Progenitor cell of endocrine pancreas (in vitro differentiated cells): ENCODE measurements at regions not wholly inside any gene's neighbourhood (a gene's known extent, or its start where the extent isn't known, plus 50 kb on each side); places are given as distances from the start of the nearest gene placed in this dataset.

Experiments used
- DNase-seq: peaks from one replicate; pipeline ENCODE4 v3.0.0; 2021; ENCODE audit warnings: low spot score; ENCODE audit not compliant: unreplicated experiment
- H3K27ac Mint-ChIP-seq: 2 replicates; pipeline ENCODE4 v1.8.0; 2021; ENCODE audit warnings: mild to moderate bottlenecking, moderate library complexity, mixed read lengths
- H3K27me3 Mint-ChIP-seq: 2 replicates; pipeline ENCODE4 v1.8.0; 2021; ENCODE audit warnings: mixed read lengths
- H3K36me3 Mint-ChIP-seq: 2 replicates; pipeline ENCODE4 v1.8.0; 2022; ENCODE audit warnings: mixed read lengths; ENCODE audit not compliant: insufficient read depth
- H3K4me1 Mint-ChIP-seq: 2 replicates; pipeline ENCODE4 v1.8.0; 2021; ENCODE audit warnings: low read depth, mixed read lengths
- H3K4me3 Mint-ChIP-seq: 2 replicates; pipeline ENCODE4 v1.8.0; 2021; ENCODE audit warnings: low read depth, mild to moderate bottlenecking, moderate library complexity, mixed read lengths
- H3K9me3 Mint-ChIP-seq: 2 replicates; pipeline ENCODE4 v1.8.0; 2021; ENCODE audit warnings: low read depth, mixed read lengths
- TF ChIP-seq, protein P1 (sequence below): fragments of 200-600 bp; sonication (generic); IDR thresholded peaks from one replicate; pipeline ENCODE4 v1.5.0; 2021; ENCODE audit warnings: antibody characterized with exemption, mild to moderate bottlenecking; ENCODE audit not compliant: unreplicated experiment

DNA sequence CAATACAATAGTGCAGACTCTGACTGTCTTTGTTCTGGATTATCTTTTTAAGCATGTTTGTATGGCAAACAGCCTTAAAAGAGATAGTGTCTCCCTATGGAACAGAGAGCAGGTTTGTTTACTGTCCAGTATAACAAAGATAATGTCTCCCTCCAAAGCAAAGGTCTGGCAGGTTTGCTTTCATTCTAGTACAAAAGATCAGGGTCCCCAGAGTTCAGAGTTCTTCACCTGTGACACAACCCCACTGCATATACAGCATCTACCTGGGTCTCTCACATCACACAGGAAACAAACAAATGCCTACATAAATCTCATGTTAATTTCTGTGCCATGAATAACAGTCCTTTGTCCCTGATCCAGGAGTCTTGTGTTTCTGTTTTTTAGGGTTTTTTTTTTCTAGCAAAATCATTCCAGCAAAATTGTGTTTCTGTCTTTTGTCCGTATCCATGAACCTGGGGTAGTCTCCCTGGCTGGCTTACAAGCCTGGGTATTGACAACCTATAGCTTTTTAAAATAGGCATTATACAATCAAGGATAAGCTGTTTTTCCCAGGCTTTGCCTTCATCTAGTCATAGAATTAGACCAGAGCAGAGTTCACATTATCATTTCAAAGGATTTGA lies 89.4 kb upstream of the PTBP2 start:
- peaks cover 33% of the 10 kb centered on the region for H3K4me1 Mint-ChIP-seq
- TF ChIP-seq, protein P1, sequence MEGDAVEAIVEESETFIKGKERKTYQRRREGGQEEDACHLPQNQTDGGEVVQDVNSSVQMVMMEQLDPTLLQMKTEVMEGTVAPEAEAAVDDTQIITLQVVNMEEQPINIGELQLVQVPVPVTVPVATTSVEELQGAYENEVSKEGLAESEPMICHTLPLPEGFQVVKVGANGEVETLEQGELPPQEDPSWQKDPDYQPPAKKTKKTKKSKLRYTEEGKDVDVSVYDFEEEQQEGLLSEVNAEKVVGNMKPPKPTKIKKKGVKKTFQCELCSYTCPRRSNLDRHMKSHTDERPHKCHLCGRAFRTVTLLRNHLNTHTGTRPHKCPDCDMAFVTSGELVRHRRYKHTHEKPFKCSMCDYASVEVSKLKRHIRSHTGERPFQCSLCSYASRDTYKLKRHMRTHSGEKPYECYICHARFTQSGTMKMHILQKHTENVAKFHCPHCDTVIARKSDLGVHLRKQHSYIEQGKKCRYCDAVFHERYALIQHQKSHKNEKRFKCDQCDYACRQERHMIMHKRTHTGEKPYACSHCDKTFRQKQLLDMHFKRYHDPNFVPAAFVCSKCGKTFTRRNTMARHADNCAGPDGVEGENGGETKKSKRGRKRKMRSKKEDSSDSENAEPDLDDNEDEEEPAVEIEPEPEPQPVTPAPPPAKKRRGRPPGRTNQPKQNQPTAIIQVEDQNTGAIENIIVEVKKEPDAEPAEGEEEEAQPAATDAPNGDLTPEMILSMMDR, result no peak
- H3K27ac Mint-ChIP-seq, result peak overlapping the region; percentile 94
- H3K27me3 Mint-ChIP-seq, result no peaks in the 10 kb centered on the region
- DNase-seq, result no peak
- H3K4me3 Mint-ChIP-seq, result no peak overlapping the region
- no peaks in the 10 kb centered on the region for H3K9me3 Mint-ChIP-seq
- no peaks in the 10 kb centered on the region for H3K36me3 Mint-ChIP-seq

DNA sequence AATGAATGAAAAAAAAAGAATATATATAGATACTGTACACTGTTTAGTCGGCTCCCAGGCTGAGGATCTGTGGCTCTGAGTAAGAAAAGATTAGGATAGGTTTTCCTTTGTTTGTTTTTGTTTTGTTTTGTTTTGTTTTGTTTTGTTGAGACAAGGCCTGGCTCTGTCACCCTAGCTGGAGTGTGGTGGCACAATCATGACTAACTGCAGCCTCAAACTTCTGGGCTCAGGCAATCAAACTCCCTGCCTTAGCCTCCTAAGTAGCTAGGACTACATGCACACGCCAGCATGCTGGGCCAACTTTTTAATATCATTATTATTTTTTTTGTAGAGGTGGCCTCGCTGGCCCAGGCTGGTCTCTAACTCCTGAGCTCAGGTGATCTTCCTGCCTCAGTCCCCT lies 87.9 kb upstream of the PTBP2 start:
- H3K9me3 Mint-ChIP-seq, result no peaks in the 10 kb centered on the region
- no peak overlapping the region for H3K4me3 Mint-ChIP-seq

DNA sequence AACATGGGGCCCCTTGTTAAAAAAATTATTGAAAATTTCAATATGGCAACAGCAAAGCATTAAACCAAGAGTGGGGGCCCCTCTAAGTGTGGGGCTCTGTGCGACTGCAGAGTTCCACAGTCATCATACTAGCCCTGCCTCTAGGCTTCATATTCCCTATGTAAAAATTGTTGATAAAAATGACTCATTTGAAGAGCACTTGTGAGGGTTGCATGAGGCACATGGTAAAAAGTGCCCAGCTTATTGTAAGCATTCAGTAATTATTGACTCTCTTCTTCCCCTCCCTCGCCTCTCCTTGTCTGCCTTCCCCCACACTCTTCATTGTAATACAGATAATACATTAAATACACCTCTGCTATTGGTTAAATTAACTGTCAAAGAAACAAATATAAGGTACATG lies 86.7 kb upstream of the PTBP2 start:
- Mint-ChIP-seq H3K36me3 (no peaks in the 10 kb centered on the region), H3K4me3 (no peak overlapping the region), H3K27ac (peak overlapping the region; percentile 73), H3K4me1 (peaks cover 40% of the 10 kb centered on the region), H3K9me3 (no peaks in the 10 kb centered on the region), H3K27me3 (no peaks in the 10 kb centered on the region)
- TF ChIP-seq, protein P1, result no peak
- DNase-seq, result no peak

More for the DNA sequence above, 87.9 kb upstream of the PTBP2 start:
- Mint-ChIP-seq H3K4me1 (peaks cover 35% of the 10 kb centered on the region), H3K36me3 (no peaks in the 10 kb centered on the region), H3K27ac (peak overlapping the region; percentile 82), H3K27me3 (no peaks in the 10 kb centered on the region)
- TF ChIP-seq, protein P1, result no peak
- DNase-seq, result no peak

DNA sequence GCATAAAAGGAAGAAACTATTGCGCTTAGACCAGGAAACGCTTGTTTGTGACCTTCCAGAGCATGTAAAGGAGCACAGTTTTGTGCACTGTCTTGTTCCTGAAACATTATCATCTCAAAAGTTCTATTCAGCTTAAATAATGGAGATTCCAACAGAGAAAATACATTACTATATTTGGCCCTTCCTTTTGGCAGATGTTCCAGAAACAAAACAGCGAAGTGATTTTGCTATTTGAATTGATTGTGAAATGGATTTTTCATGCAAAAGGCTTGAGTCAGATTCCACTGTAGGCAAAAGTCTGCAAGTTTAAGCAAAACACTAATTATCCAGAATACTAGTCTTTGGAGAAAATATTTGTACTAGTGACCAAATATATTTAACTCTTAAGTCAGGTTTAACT lies 80.3 kb upstream of the PTBP2 start:
- no peaks in the 10 kb centered on the region for H3K9me3 Mint-ChIP-seq
- TF ChIP-seq, protein P1, result no peak
- H3K4me3 Mint-ChIP-seq, result no peak overlapping the region
- no peak for DNase-seq
- H3K36me3 Mint-ChIP-seq, result no peaks in the 10 kb centered on the region
- peaks cover 15% of the 10 kb centered on the region for H3K4me1 Mint-ChIP-seq
- H3K27me3 Mint-ChIP-seq, result no peaks in the 10 kb centered on the region
- H3K27ac Mint-ChIP-seq, result no peak overlapping the region

DNA sequence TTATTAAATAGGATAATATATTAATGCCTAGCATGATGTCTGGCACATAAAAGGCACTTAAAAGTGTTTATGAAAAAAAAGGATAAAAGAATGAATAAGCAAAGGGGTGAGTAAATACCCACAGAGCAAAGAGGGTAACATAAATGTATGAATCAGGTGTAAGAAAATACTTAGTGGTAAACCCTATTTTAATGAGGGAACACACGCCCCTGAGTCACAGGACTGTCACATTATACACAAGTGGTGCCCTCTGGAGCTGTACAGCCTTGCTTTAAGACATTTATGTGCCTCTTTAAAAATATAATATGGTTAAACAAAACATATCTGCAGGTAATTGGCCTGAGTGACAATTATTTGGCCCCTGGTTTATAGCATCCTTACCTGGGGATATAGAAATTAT lies 78.1 kb upstream of the PTBP2 start:
- no peak overlapping the region for H3K4me3 Mint-ChIP-seq
- no peak overlapping the region for H3K27ac Mint-ChIP-seq
- TF ChIP-seq, protein P1, result no peak
- no peak for DNase-seq
- H3K27me3 Mint-ChIP-seq, result no peaks in the 10 kb centered on the region
- peaks cover 18% of the 10 kb centered on the region for H3K4me1 Mint-ChIP-seq
- H3K9me3 Mint-ChIP-seq, result no peaks in the 10 kb centered on the region
- H3K36me3 Mint-ChIP-seq, result no peaks in the 10 kb centered on the region
